PC-9 (cell line): ENCODE measurements at regions not wholly inside any gene's neighbourhood (a gene's known extent, or its start where the extent isn't known, plus 50 kb on each side); places are given as distances from the start of the nearest gene placed in this dataset.
A peak's percentile ranks its signal among the peaks of the same experiment; 100 is the strongest.

Experiments
- BruUV-seq: library from RNA; stranded (reverse); fragments of 400-500 nt; replicated peaks from 2 replicates; lab custom pipeline; 2021; lab: Mats Ljungman, UMichigan
- CTCF ChIA-PET: fragments of 300-600 bp; sonication (Branson Sonifier 250); formaldehyde crosslinking; loops from one replicate; lab custom pipeline; 2022; ENCODE audit warnings: antibody characterized with exemption; lab: Charles Lee
- POLR2A ChIA-PET: fragments of 300-600 bp; sonication (Branson Sonifier 250); formaldehyde crosslinking; loops from one replicate; lab custom pipeline; 2022; ENCODE audit warnings: antibody characterized with exemption; ENCODE audit not compliant: unreplicated experiment; lab: Charles Lee
- DNase-seq, 2 experiments: peaks; one replicate each; pipeline versions ENCODE4 v3.0.0 to v3.0.0-alpha.2; 2015 to 2022; ENCODE audit warnings: mixed read lengths in 1 of 2
- H2AFZ ChIP-seq: fragments of 200-600 bp; sonication (generic); 2 replicates; pipeline ENCODE4 v1.8.1; 2017; ENCODE audit warnings: antibody characterized with exemption
- H3F3A ChIP-seq: fragments of 200-600 bp; sonication (generic); 2 replicates; pipeline ENCODE4 v1.8.1; 2017; ENCODE audit warnings: antibody characterized with exemption, mild to moderate bottlenecking, low read depth; ENCODE audit not compliant: insufficient read depth
- H3K27ac ChIP-seq: fragments of 200-600 bp; sonication (generic); 2 replicates; pipeline ENCODE4 v1.6.1; 2016; ENCODE audit warnings: mixed run types
- H3K27me3 ChIP-seq: fragments of 200-600 bp; sonication (generic); 2 replicates; pipeline ENCODE4 v1.6.1; 2016; ENCODE audit warnings: low read depth, mixed run types; ENCODE audit not compliant: insufficient read depth
- H3K36me3 ChIP-seq: fragments of 200-600 bp; sonication (generic); 2 replicates; pipeline ENCODE4 v1.6.1; 2016; ENCODE audit warnings: low read depth, mixed run types
- H3K4me1 ChIP-seq: fragments of 200-600 bp; sonication (generic); replicated peaks from 2 replicates; pipeline ENCODE4 v1.6.1; 2016; ENCODE audit warnings: mixed run types; ENCODE audit not compliant: insufficient read depth
- H3K4me2 ChIP-seq: fragments of 200-600 bp; sonication (generic); 2 replicates; pipeline ENCODE4 v1.6.1; 2017; ENCODE audit warnings: mixed run types
- H3K4me3 ChIP-seq: fragments of 200-600 bp; sonication (generic); 2 replicates; pipeline ENCODE4 v1.6.1; 2016; ENCODE audit warnings: mixed run types
- H3K79me2 ChIP-seq: fragments of 200-600 bp; sonication (generic); 2 replicates; pipeline ENCODE4 v1.6.1; 2017; ENCODE audit warnings: low read depth, mixed run types
- H3K9me2 ChIP-seq: fragments of 200-600 bp; sonication (generic); 2 replicates; pipeline ENCODE4 v1.8.1; 2017; ENCODE audit warnings: mild to moderate bottlenecking; ENCODE audit not compliant: insufficient read depth
- H3K9me3 ChIP-seq: fragments of 200-600 bp; sonication (generic); 2 replicates; pipeline ENCODE4 v1.8.1; 2016; ENCODE audit warnings: low read depth; ENCODE audit not compliant: insufficient read depth
- H4K20me1 ChIP-seq: fragments of 200-600 bp; sonication (generic); 2 replicates; pipeline ENCODE4 v1.8.1; 2017; ENCODE audit not compliant: insufficient read depth
- CTCF ChIP-seq: fragments of 200-600 bp; sonication (generic); conservative IDR thresholded peaks from 2 replicates; pipeline ENCODE4 v1.6.1; 2017; ENCODE audit warnings: mixed run types, antibody characterized with exemption, mild to moderate bottlenecking, moderate library complexity
- EZH2 ChIP-seq: fragments of 200-600 bp; sonication (generic); IDR thresholded peaks from 2 replicates; pipeline ENCODE4 v1.8.0; 2017; ENCODE audit warnings: antibody characterized with exemption, low read depth
- intact Hi-C: fragments of 100-400 bp; cut with micrococcal nuclease; formaldehyde crosslinking; loops from one replicate; pipeline ENCODE4 v1.10.0; 2022; ENCODE audit not compliant: unreplicated experiment

GRCh38 chr14:82855912-82856391 lies 1322.3 kb upstream of the SEL1L start:
- H3K79me2 ChIP-seq: no peaks in the 10 kb centered on the region
- no peaks in the 10 kb centered on the region for H4K20me1 ChIP-seq
- H3K27me3 ChIP-seq: no peaks in the 10 kb centered on the region
- no peaks in the 10 kb centered on the region for H3K4me1 ChIP-seq
- ChIA-PET POLR2A (no interaction called here), CTCF (interaction anchor here (0.5 kb wide), 1 partner anchor 99 kb away, joined by 6 read pairs; no protein-coding TSS in a partner anchor)
- no peak overlapping the region for H3K4me3 ChIP-seq
- H3F3A ChIP-seq: no peaks in the 10 kb centered on the region
- H3K9me2 ChIP-seq: no peaks in the 10 kb centered on the region
- intact Hi-C loops: no loop called here
- H3K36me3 ChIP-seq: no peaks in the 10 kb centered on the region
- no peak overlapping the region for H3K4me2 ChIP-seq
- H3K9me3 ChIP-seq: no peaks in the 10 kb centered on the region
- TF ChIP-seq EZH2: no peak
- TF ChIP-seq CTCF: peak; percentile 46
- no peak for DNase-seq
- H3K27ac ChIP-seq: no peak overlapping the region
- BruUV-seq: no TSS peak
- H2AFZ ChIP-seq: no peak overlapping the region

GRCh38 chr14:82861313-82861712 lies 1327.7 kb upstream of the SEL1L start:
- no TSS peak for BruUV-seq
- H3K9me3 ChIP-seq: no peaks in the 10 kb centered on the region
- intact Hi-C loops: no loop called here
- H3K27ac ChIP-seq: no peak overlapping the region
- no peaks in the 10 kb centered on the region for H3F3A ChIP-seq
- H3K9me2 ChIP-seq: no peaks in the 10 kb centered on the region
- H2AFZ ChIP-seq: no peak overlapping the region
- POLR2A ChIA-PET: no interaction called here
- H3K79me2 ChIP-seq: no peaks in the 10 kb centered on the region
- H3K27me3 ChIP-seq: no peaks in the 10 kb centered on the region
- no peaks in the 10 kb centered on the region for H3K4me1 ChIP-seq
- no peaks in the 10 kb centered on the region for H4K20me1 ChIP-seq
- CTCF ChIA-PET: no interaction called here
- H3K4me3 ChIP-seq: no peak overlapping the region
- no peak overlapping the region for H3K4me2 ChIP-seq
- no peak for DNase-seq
- no peaks in the 10 kb centered on the region for H3K36me3 ChIP-seq
- no peak for TF ChIP-seq EZH2
- TF ChIP-seq CTCF: no peak

GRCh38 chr14:82872494-82872893 lies 1338.8 kb upstream of the SEL1L start:
- no peaks in the 10 kb centered on the region for H3K9me2 ChIP-seq
- no peak overlapping the region for H2AFZ ChIP-seq
- no peaks in the 10 kb centered on the region for H3F3A ChIP-seq
- no peak for TF ChIP-seq EZH2
- peak; percentile 51 for TF ChIP-seq CTCF
- no peak overlapping the region for H3K4me3 ChIP-seq
- no TSS peak for BruUV-seq
- H3K27me3 ChIP-seq: no peaks in the 10 kb centered on the region
- no peaks in the 10 kb centered on the region for H3K36me3 ChIP-seq
- intact Hi-C loops: no loop called here
- H3K79me2 ChIP-seq: no peaks in the 10 kb centered on the region
- no peaks in the 10 kb centered on the region for H4K20me1 ChIP-seq
- no peaks in the 10 kb centered on the region for H3K4me1 ChIP-seq
- ChIA-PET CTCF (no interaction called here), POLR2A (no interaction called here)
- H3K27ac ChIP-seq: no peak overlapping the region
- H3K9me3 ChIP-seq: no peaks in the 10 kb centered on the region
- no peak for DNase-seq
- no peak overlapping the region for H3K4me2 ChIP-seq
